ENCODE measurements at regions not wholly inside any gene's neighbourhood (a gene's known extent, or its start where the extent isn't known, plus 50 kb on each side); places are given as distances from the start of the nearest gene placed in this dataset.

GRCh38 chr3:144424606-144425005 is 453.0 kb downstream of the DIPK2A start:
- no peak for TF ChIP-seq POLR2AphosphoS5 (IDR thresholded peaks at IDR 0.05)
- TF ChIP-seq CTCF (IDR thresholded peaks at IDR 0.05; ENCODE audit: poor library complexity, severe bottlenecking) = no peak
